LNCAP (cell line): ENCODE measurements at regions not wholly inside any gene's neighbourhood (a gene's known extent, or its start where the extent isn't known, plus 50 kb on each side); places are given as distances from the start of the nearest gene placed in this dataset.

Experiments used
- CTCF ChIP-seq: fragments of 450-650 bp; IDR thresholded peaks from 2 replicates; pipeline ENCODE4 v1.5.1; 2017; ENCODE audit warnings: mild to moderate bottlenecking

- TF ChIP-seq CTCF, result no peak
These were observed 51.7 kb upstream of the ACP3 start for GRCh38 chr3:132265488-132265887.

DNA sequence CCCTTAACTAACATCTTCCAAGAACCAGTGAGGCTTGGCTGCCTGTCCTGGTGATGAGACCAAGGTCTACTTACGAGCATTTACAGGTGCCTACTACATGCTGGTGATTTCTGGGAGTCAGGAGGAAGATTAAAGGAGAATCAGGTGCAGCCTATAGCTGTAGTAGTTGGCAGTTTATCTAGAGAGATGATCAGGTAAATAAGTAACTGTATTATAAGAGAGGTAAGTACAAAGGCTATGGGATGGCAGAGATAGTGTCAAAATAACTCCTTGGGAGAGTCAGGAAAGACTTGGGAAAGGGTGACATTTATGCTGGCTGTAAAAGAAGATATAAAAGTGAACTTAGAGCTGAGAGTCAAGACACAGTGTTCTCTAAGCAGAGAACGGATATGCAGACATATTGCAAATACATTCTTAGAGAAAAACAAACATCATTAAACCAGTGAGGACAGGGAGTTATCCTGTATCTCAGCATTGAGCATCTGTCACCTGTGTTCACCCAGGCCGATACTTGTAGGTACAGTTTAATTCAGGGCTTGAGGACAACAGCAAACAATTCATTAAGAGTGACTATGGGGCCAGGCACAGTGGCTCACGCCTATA, 49.7 kb upstream of the ACP3 start:
- TF ChIP-seq CTCF, result no peak
